Astrocyte (in vitro differentiated cells and primary cell): ENCODE measurements at regions not wholly inside any gene's neighbourhood (a gene's known extent, or its start where the extent isn't known, plus 50 kb on each side); places are given as distances from the start of the nearest gene placed in this dataset.

Source experiments
- DNase-seq: peaks from one replicate; pipeline ENCODE4 v3.0.0-alpha.2; 2010; ENCODE audit warnings: low read depth
- FAIRE-seq: peaks from 2 replicates; lab custom pipeline; 2011; peaks lifted over from hg19 to GRCh38; lab: Jason Lieb, UNC
- H2AFZ ChIP-seq: 2 replicates; pipeline ENCODE4 v1.6.0; 2012; ENCODE audit warnings: low read depth, low read length, inconsistent platforms
- H3K27ac ChIP-seq: 2 replicates; pipeline ENCODE4 v1.5.1; 2011; ENCODE audit warnings: low read depth, low read length, inconsistent platforms
- H3K27me3 ChIP-seq: 2 replicates; pipeline ENCODE4 v1.6.0; 2011; ENCODE audit warnings: low read length, inconsistent platforms; ENCODE audit not compliant: insufficient read depth
- H3K36me3 ChIP-seq: 2 replicates; pipeline ENCODE4 v1.5.1; 2011; ENCODE audit warnings: low read length, inconsistent platforms; ENCODE audit not compliant: insufficient read depth
- H3K4me1 ChIP-seq: 2 replicates; pipeline ENCODE4 v1.5.1; 2011; ENCODE audit warnings: low read length, inconsistent platforms; ENCODE audit not compliant: insufficient read depth
- H3K4me2 ChIP-seq: 2 replicates; pipeline ENCODE4 v1.6.0; 2012; ENCODE audit warnings: low read length, inconsistent platforms
- H3K4me3 ChIP-seq: 2 replicates; pipeline ENCODE4 v1.5.1; 2011; ENCODE audit warnings: low read depth, mild to moderate bottlenecking, low read length, inconsistent platforms; ENCODE audit not compliant: insufficient read depth
- H3K79me2 ChIP-seq: 2 replicates; pipeline ENCODE4 v1.6.0; 2012; ENCODE audit warnings: mild to moderate bottlenecking, low read length, inconsistent platforms; ENCODE audit not compliant: insufficient read depth
- H3K9ac ChIP-seq: 2 replicates; pipeline ENCODE4 v1.6.0; 2012; ENCODE audit warnings: mild to moderate bottlenecking, low read length, inconsistent platforms
- H3K9me3 ChIP-seq: 2 replicates; pipeline ENCODE4 v1.5.1; 2012; ENCODE audit warnings: low read depth, mild to moderate bottlenecking, low read length, inconsistent platforms; ENCODE audit not compliant: insufficient read depth
- H4K20me1 ChIP-seq: 2 replicates; pipeline ENCODE4 v1.6.0; 2012; ENCODE audit warnings: low read length, inconsistent platforms; ENCODE audit not compliant: insufficient read depth
- H3K27ac Mint-ChIP-seq: one replicate; pipeline ENCODE4 v1.8.0; 2021; ENCODE audit warnings: mild to moderate bottlenecking, mixed read lengths; ENCODE audit not compliant: unreplicated experiment
- H3K27me3 Mint-ChIP-seq: one replicate; pipeline ENCODE4 v1.8.0; 2021; ENCODE audit warnings: low read depth, mixed read lengths; ENCODE audit not compliant: unreplicated experiment
- H3K36me3 Mint-ChIP-seq: one replicate; pipeline ENCODE4 v1.8.0; 2021; ENCODE audit warnings: low read depth, mixed read lengths; ENCODE audit not compliant: unreplicated experiment
- H3K4me1 Mint-ChIP-seq: one replicate; pipeline ENCODE4 v1.8.0; 2021; ENCODE audit warnings: low read depth, mixed read lengths; ENCODE audit not compliant: unreplicated experiment
- H3K4me3 Mint-ChIP-seq: one replicate; pipeline ENCODE4 v1.8.0; 2021; ENCODE audit warnings: mild to moderate bottlenecking, moderate library complexity, mixed read lengths; ENCODE audit not compliant: unreplicated experiment
- H3K9me3 Mint-ChIP-seq: one replicate; pipeline ENCODE4 v1.8.0; 2021; ENCODE audit warnings: mild to moderate bottlenecking, mixed read lengths; ENCODE audit not compliant: unreplicated experiment
- CTCF ChIP-seq: IDR thresholded peaks from 2 replicates; pipeline ENCODE4 v1.5.1; 2011; ENCODE audit warnings: low read depth, mild to moderate bottlenecking, inconsistent platforms, low read length, moderate library complexity; ENCODE audit not compliant: insufficient read depth
- EZH2 ChIP-seq: IDR thresholded peaks from 2 replicates; pipeline ENCODE4 v1.6.1; 2012; ENCODE audit warnings: mild to moderate bottlenecking, low read length, inconsistent platforms; ENCODE audit not compliant: insufficient read depth

- Histone ChIP-seq H4K20me1 (no peaks in the 10 kb centered on the region), H3K4me2 (no peak overlapping the region), H3K79me2 (no peaks in the 10 kb centered on the region), H3K27me3 (no peaks in the 10 kb centered on the region), H3K36me3 (no peaks in the 10 kb centered on the region), H3K4me1 (no peaks in the 10 kb centered on the region), H3K9me3 (no peaks in the 10 kb centered on the region), H3K27ac (no peak overlapping the region), H3K4me3 (no peak overlapping the region), H3K9ac (no peak overlapping the region), H2AFZ (no peak overlapping the region)
- Mint-ChIP-seq H3K9me3 (no peaks in the 10 kb centered on the region), H3K27ac (no peak overlapping the region), H3K4me1 (no peaks in the 10 kb centered on the region), H3K36me3 (no peaks in the 10 kb centered on the region), H3K4me3 (no peak overlapping the region), H3K27me3 (no peaks in the 10 kb centered on the region)
- FAIRE-seq = no peak
- no peak for DNase-seq
- TF ChIP-seq CTCF (no peak), EZH2 (no peak)
These were observed 100.8 kb upstream of the DAAM1 start for GRCh38 chr14:59087711-59088110.

- H3K27ac ChIP-seq = no peak overlapping the region
- no peaks in the 10 kb centered on the region for H3K27me3 ChIP-seq
- Mint-ChIP-seq H3K36me3 (no peaks in the 10 kb centered on the region), H3K4me3 (no peak overlapping the region), H3K9me3 (no peaks in the 10 kb centered on the region), H3K27ac (no peak overlapping the region), H3K27me3 (no peaks in the 10 kb centered on the region), H3K4me1 (no peaks in the 10 kb centered on the region)
- no peaks in the 10 kb centered on the region for H3K9me3 ChIP-seq
- H3K4me3 ChIP-seq = no peak overlapping the region
- no peaks in the 10 kb centered on the region for H3K79me2 ChIP-seq
- H2AFZ ChIP-seq = no peak overlapping the region
- no peaks in the 10 kb centered on the region for H4K20me1 ChIP-seq
- H3K36me3 ChIP-seq = no peaks in the 10 kb centered on the region
- no peak for FAIRE-seq
- no peak overlapping the region for H3K4me2 ChIP-seq
- TF ChIP-seq EZH2 = no peak
- no peak for TF ChIP-seq CTCF
- DNase-seq = no peak
- H3K4me1 ChIP-seq = no peaks in the 10 kb centered on the region
- no peak overlapping the region for H3K9ac ChIP-seq
These were observed 97.9 kb upstream of the DAAM1 start for GRCh38 chr14:59090572-59090971.

DNA sequence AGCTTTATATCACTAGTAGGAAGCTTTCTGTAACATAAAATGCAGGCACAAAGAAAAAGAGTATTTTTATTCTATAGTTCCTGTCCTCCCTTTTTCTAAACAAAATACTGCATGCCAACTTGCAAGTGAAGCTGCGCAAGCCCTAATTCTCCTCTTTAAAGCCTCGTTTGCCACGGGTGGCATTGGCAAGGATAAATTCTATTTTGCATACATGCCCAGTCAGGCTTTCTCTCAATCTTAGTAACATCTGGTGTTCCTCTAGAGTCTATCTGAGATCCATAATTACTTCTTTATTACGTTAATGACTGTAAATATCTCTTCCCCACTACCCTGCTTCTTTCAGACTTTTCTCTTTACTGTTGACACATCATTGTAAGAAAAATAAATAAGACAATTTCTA lies 97.1 kb upstream of the DAAM1 start:
- DNase-seq = no peak
- no peaks in the 10 kb centered on the region for H3K9me3 ChIP-seq
- H3K27me3 ChIP-seq = no peaks in the 10 kb centered on the region
- H4K20me1 ChIP-seq = no peaks in the 10 kb centered on the region
- no peak overlapping the region for H3K27ac ChIP-seq
- no peak overlapping the region for H3K4me2 ChIP-seq
- no peak overlapping the region for H3K9ac ChIP-seq
- Mint-ChIP-seq H3K27ac (no peak overlapping the region), H3K4me1 (no peaks in the 10 kb centered on the region), H3K4me3 (no peak overlapping the region), H3K36me3 (no peaks in the 10 kb centered on the region), H3K27me3 (no peaks in the 10 kb centered on the region), H3K9me3 (no peaks in the 10 kb centered on the region)
- no peak for TF ChIP-seq EZH2
- no peak for TF ChIP-seq CTCF
- FAIRE-seq = no peak
- no peaks in the 10 kb centered on the region for H3K4me1 ChIP-seq
- no peak overlapping the region for H2AFZ ChIP-seq
- H3K79me2 ChIP-seq = no peaks in the 10 kb centered on the region
- no peaks in the 10 kb centered on the region for H3K36me3 ChIP-seq
- H3K4me3 ChIP-seq = no peak overlapping the region
